SK-N-SH treated with all-trans-retinoic acid at 6 μM for 48 hours (cell line): ENCODE measurements at regions not wholly inside any gene's neighbourhood (a gene's known extent, or its start where the extent isn't known, plus 50 kb on each side); places are given as distances from the start of the nearest gene placed in this dataset.
"Not testable (repeated sequence)": the region's sequence is repeated elsewhere in the genome, so short reads cannot be mapped to it uniquely, and the experiment has no call there.

Experiments used
- ATAC-seq: fragments of 200-7000 bp; cut with Tn5 transposase; 3 replicates; pipeline ENCODE4 v1.9.1; 2020; ENCODE audit warnings: mild to moderate bottlenecking, moderate library complexity
- BACH2 ChIP-seq: fragments of 250-450 bp; sonication (Bioruptor Pico); IDR thresholded peaks from 2 replicates; pipeline ENCODE4 v1.9.0; 2021; ENCODE audit warnings: mild to moderate bottlenecking, borderline replicate concordance
- CREB5 ChIP-seq: fragments of 250-450 bp; sonication (Bioruptor Pico); IDR thresholded peaks from 2 replicates; pipeline ENCODE4 v1.5.1; 2020; ENCODE audit warnings: low read depth, mild to moderate bottlenecking, moderate library complexity
- CSDC2 ChIP-seq: fragments of 250-450 bp; sonication (Bioruptor Pico); IDR thresholded peaks from 2 replicates; pipeline ENCODE4 v1.5.0; 2020; ENCODE audit warnings: mild to moderate bottlenecking, moderate library complexity
- CSRNP3 ChIP-seq: fragments of 250-450 bp; sonication (Bioruptor Pico); IDR thresholded peaks from 2 replicates; pipeline ENCODE4 v1.5.1; 2021; ENCODE audit warnings: mild to moderate bottlenecking, moderate library complexity
- ESRRG ChIP-seq: fragments of 250-450 bp; sonication (Bioruptor Pico); IDR thresholded peaks from 2 replicates; pipeline ENCODE4 v1.6.1; 2021; ENCODE audit warnings: mild to moderate bottlenecking
- GLIS3 ChIP-seq: fragments of 250-450 bp; sonication (Bioruptor Pico); IDR thresholded peaks from 2 replicates; pipeline ENCODE4 v1.5.0; 2020; ENCODE audit warnings: mild to moderate bottlenecking, moderate library complexity
- ISL1 ChIP-seq: fragments of 250-450 bp; sonication (Bioruptor Pico); IDR thresholded peaks from 2 replicates; pipeline ENCODE4 v2.1.2; 2022; ENCODE audit warnings: mild to moderate bottlenecking, moderate library complexity
- OSR1 ChIP-seq: fragments of 250-450 bp; sonication (Bioruptor Pico); IDR thresholded peaks from 2 replicates; pipeline ENCODE4 v1.8.0; 2022; ENCODE audit warnings: moderate library complexity, mild to moderate bottlenecking, inconsistent platforms
- PATZ1 ChIP-seq: fragments of 250-450 bp; sonication (Bioruptor Pico); IDR thresholded peaks from 2 replicates; pipeline ENCODE4 v1.8.0; 2020; ENCODE audit warnings: mild to moderate bottlenecking, moderate library complexity, borderline replicate concordance
- PPARA ChIP-seq: fragments of 250-450 bp; sonication (Bioruptor Pico); IDR thresholded peaks from 2 replicates; pipeline ENCODE4 v1.5.0; 2020; ENCODE audit warnings: mild to moderate bottlenecking, borderline replicate concordance
- RARB ChIP-seq: fragments of 250-450 bp; sonication (Bioruptor Pico); IDR thresholded peaks from 2 replicates; pipeline ENCODE4 v1.8.0; 2021; ENCODE audit warnings: mild to moderate bottlenecking, moderate library complexity
- SNAI2 ChIP-seq: fragments of 250-450 bp; sonication (Bioruptor Pico); IDR thresholded peaks from 2 replicates; pipeline ENCODE4 v1.5.0; 2020; ENCODE audit warnings: mild to moderate bottlenecking, moderate library complexity
- TCF4 ChIP-seq: fragments of 250-450 bp; sonication (Bioruptor Pico); IDR thresholded peaks from 2 replicates; pipeline ENCODE4 v1.8.0; 2021; ENCODE audit warnings: mild to moderate bottlenecking, moderate library complexity, borderline replicate concordance
- TOX ChIP-seq: fragments of 250-450 bp; sonication (Bioruptor Pico); IDR thresholded peaks from 2 replicates; pipeline ENCODE4 v1.8.0; 2021; ENCODE audit warnings: mild to moderate bottlenecking, moderate library complexity, borderline replicate concordance
- TSHZ2 ChIP-seq: fragments of 250-450 bp; sonication (Bioruptor Pico); IDR thresholded peaks from 2 replicates; pipeline ENCODE4 v1.5.0; 2020; ENCODE audit warnings: mild to moderate bottlenecking, moderate library complexity
- ZC3H10 ChIP-seq: fragments of 250-450 bp; sonication (Bioruptor Pico); IDR thresholded peaks from 2 replicates; pipeline ENCODE4 v1.5.1; 2021; ENCODE audit warnings: mild to moderate bottlenecking, moderate library complexity
- ZFP3 ChIP-seq: fragments of 250-450 bp; sonication (Bioruptor Pico); IDR thresholded peaks from 2 replicates; pipeline ENCODE4 v1.5.0; 2020; ENCODE audit warnings: mild to moderate bottlenecking, moderate library complexity
- ZFP30 ChIP-seq: fragments of 450-650 bp; formaldehyde crosslinking; IDR thresholded peaks from 2 replicates; pipeline ENCODE4 v1.5.0; 2022; ENCODE audit warnings: mild to moderate bottlenecking, moderate library complexity
- ZNF565 ChIP-seq: fragments of 450-650 bp; formaldehyde crosslinking; conservative IDR thresholded peaks from 2 replicates; pipeline ENCODE4 v1.5.0; 2020; ENCODE audit warnings: low read depth, mild to moderate bottlenecking, moderate library complexity
- ZNF70 ChIP-seq: fragments of 450-650 bp; formaldehyde crosslinking; IDR thresholded peaks from 2 replicates; pipeline ENCODE4 v1.5.0; 2020; ENCODE audit warnings: mild to moderate bottlenecking, moderate library complexity
- ZNF8 ChIP-seq: fragments of 450-650 bp; formaldehyde crosslinking; IDR thresholded peaks from 2 replicates; pipeline ENCODE4 v1.5.0; 2020; ENCODE audit warnings: mild to moderate bottlenecking, moderate library complexity

GRCh38 chr2:109676346-109676902 is 62.3 kb downstream of the SOWAHC start:
- peak; percentile 24; the same call in 1 of the 3 replicates for ATAC-seq
- TF ChIP-seq CSDC2 (CRISPR knock-in tag) (no peak), TOX (CRISPR knock-in tag) (no peak), ESRRG (CRISPR knock-in tag) (no peak), CREB5 (no peak), CSRNP3 (CRISPR knock-in tag) (no peak), TCF4 (CRISPR knock-in tag) (no peak), PATZ1 (CRISPR knock-in tag) (no peak), GLIS3 (CRISPR knock-in tag) (no peak), ZFP3 (CRISPR knock-in tag) (no peak), ZNF8 (CRISPR knock-in tag) (no peak), PPARA (CRISPR knock-in tag) (no peak), BACH2 (CRISPR knock-in tag) (no peak)
- TF ChIP-seq, all 23 proteins: peak for 0

GRCh38 chr2:109677121-109677731 is 63.1 kb downstream of the SOWAHC start:
- not testable (repeated sequence) for ATAC-seq

- no peak for ATAC-seq
- TF ChIP-seq CREB5 (no peak), ZFP3 (CRISPR knock-in tag) (no peak), ESRRG (CRISPR knock-in tag) (no peak), ISL1 (no peak), PATZ1 (CRISPR knock-in tag) (no peak), SNAI2 (CRISPR knock-in tag) (no peak), PPARA (CRISPR knock-in tag) (no peak), TCF4 (CRISPR knock-in tag) (no peak), CSDC2 (CRISPR knock-in tag) (no peak), TSHZ2 (CRISPR knock-in tag) (no peak), ZNF565 (CRISPR knock-in tag) (no peak), ZFP30 (CRISPR knock-in tag) (no peak), OSR1 (no peak), GLIS3 (CRISPR knock-in tag) (no peak), RARB (CRISPR knock-in tag) (no peak), ZNF70 (CRISPR knock-in tag) (no peak), ZC3H10 (CRISPR knock-in tag) (no peak), BACH2 (CRISPR knock-in tag) (no peak)
- TF ChIP-seq, all 23 proteins: peak for 0
Measured at GRCh38 chr2:109677835-109678580, 63.8 kb downstream of the SOWAHC start.

- peak; percentile 41; the same call in 2 of the 3 replicates for ATAC-seq
Measured at GRCh38 chr2:109678724-109679201, 64.6 kb downstream of the SOWAHC start.
